Activated CD8-positive, alpha-beta memory T cell treated with anti-CD3 and anti-CD28 coated beads, Interleukin-2, amount 50 U/mL, for 1 hour (primary cell): ENCODE measurements at regions not wholly inside any gene's neighbourhood (a gene's known extent, or its start where the extent isn't known, plus 50 kb on each side); places are given as distances from the start of the nearest gene placed in this dataset.

ENCODE experiments used
- DNase-seq: peaks from one replicate; pipeline ENCODE4 v3.0.0-alpha.2; 2020; ENCODE audit errors: extremely low read depth

- no peak for DNase-seq
Observed at GRCh38 chr12:124504273-124505000, 63.0 kb downstream of the NCOR2 start.

GRCh38 chr12:124503305-124503704 lies 64.1 kb downstream of the NCOR2 start:
- no peak for DNase-seq

GRCh38 chr12:124502379-124502778 lies 65.0 kb downstream of the NCOR2 start:
- DNase-seq: no peak

GRCh38 chr12:124501827-124502226 lies 65.6 kb downstream of the NCOR2 start:
- no peak for DNase-seq

- no peak for DNase-seq
Observed at GRCh38 chr12:124501112-124501561, 66.3 kb downstream of the NCOR2 start.

- no peak for DNase-seq
Observed at GRCh38 chr12:124499898-124500244, 67.5 kb downstream of the NCOR2 start.

GRCh38 chr12:124499190-124499753 lies 68.1 kb downstream of the NCOR2 start:
- no peak for DNase-seq

GRCh38 chr12:124498275-124499189 lies 68.9 kb downstream of the NCOR2 start:
- no peak for DNase-seq

GRCh38 chr12:124497658-124498057 lies 69.8 kb downstream of the NCOR2 start:
- no peak for DNase-seq

- DNase-seq: no peak
Observed at GRCh38 chr12:124497039-124497438, 70.4 kb downstream of the NCOR2 start.

GRCh38 chr12:124496584-124496983 lies 70.8 kb downstream of the NCOR2 start:
- no peak for DNase-seq

GRCh38 chr12:124495194-124495983 lies 72.0 kb downstream of the NCOR2 start:
- DNase-seq: no peak

GRCh38 chr12:124494751-124495129 lies 72.7 kb downstream of the NCOR2 start:
- no peak for DNase-seq

- DNase-seq: no peak
Observed at GRCh38 chr12:124493809-124494750, 73.3 kb downstream of the NCOR2 start.

GRCh38 chr12:124492879-124493808 lies 74.3 kb downstream of the NCOR2 start:
- DNase-seq: no peak

GRCh38 chr12:124491856-124492420 lies 75.5 kb downstream of the NCOR2 start:
- no peak for DNase-seq

GRCh38 chr12:124491310-124491709 lies 76.1 kb downstream of the NCOR2 start:
- DNase-seq: no peak

GRCh38 chr12:124490584-124491305 lies 76.7 kb downstream of the NCOR2 start:
- DNase-seq: no peak
